ENCODE measurements at regions not wholly inside any gene's neighbourhood (a gene's known extent, or its start where the extent isn't known, plus 50 kb on each side); places are given as distances from the start of the nearest gene placed in this dataset.

DNA sequence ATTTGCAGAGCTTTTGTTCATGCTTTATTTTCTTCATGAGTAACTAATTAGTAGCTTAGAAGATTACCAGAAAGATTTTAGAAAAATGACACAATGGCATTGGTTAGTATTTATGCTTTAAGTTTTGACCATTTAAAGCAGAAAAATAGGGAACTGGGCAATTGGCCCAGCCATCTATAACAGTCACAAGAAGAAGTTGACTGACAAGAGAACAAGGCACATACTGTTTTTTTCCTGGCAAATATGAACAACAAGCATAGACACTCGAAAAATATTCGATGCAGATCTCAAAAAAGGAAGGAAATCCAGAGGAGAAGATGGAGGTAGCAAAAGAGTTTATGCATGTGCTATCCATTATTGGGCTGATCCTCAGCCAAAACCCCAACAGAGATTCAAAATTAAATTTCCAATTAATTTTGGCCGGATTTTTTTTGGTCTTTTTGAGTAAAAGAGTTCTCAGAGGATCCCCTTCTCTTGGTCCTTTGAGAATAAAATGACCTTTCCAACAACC is 200.8 kb upstream of the SLC35G4 start:
- no peak overlapping the region for H3K4me3 ChIP-seq (ENCODE audit: control insufficient read depth, low read depth, low read length)
- no peak for DNase-seq (ENCODE audit: low read depth)
- TF ChIP-seq, protein P1, sequence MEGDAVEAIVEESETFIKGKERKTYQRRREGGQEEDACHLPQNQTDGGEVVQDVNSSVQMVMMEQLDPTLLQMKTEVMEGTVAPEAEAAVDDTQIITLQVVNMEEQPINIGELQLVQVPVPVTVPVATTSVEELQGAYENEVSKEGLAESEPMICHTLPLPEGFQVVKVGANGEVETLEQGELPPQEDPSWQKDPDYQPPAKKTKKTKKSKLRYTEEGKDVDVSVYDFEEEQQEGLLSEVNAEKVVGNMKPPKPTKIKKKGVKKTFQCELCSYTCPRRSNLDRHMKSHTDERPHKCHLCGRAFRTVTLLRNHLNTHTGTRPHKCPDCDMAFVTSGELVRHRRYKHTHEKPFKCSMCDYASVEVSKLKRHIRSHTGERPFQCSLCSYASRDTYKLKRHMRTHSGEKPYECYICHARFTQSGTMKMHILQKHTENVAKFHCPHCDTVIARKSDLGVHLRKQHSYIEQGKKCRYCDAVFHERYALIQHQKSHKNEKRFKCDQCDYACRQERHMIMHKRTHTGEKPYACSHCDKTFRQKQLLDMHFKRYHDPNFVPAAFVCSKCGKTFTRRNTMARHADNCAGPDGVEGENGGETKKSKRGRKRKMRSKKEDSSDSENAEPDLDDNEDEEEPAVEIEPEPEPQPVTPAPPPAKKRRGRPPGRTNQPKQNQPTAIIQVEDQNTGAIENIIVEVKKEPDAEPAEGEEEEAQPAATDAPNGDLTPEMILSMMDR (conservative IDR thresholded peaks at IDR 0.05; ENCODE audit: control insufficient read depth, insufficient read depth, low read depth, low read length): no peak

DNA sequence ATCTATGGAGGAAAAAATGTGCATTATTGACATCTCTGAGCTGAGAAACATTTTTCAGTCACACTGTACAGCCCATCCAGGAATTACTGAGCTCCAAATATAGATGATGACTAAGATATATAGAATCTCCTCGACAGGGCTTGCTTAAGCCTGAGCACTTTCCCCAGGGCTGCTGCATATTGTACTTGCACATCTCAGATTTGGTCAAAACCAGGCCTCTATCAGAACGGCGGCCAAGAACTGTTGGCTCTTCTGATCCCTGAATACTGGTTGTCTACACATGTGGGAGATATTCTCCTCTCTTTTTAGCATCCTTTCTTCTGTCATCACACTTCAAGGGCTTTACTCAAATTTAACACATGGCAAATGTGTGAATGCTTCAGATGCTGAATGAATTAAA is 201.5 kb upstream of the SLC35G4 start:
- no peak overlapping the region for H3K4me3 ChIP-seq (ENCODE audit: control insufficient read depth, low read depth, low read length)
- TF ChIP-seq, protein P1 (conservative IDR thresholded peaks at IDR 0.05; ENCODE audit: control insufficient read depth, insufficient read depth, low read depth, low read length): no peak
- peak; percentile 32 for DNase-seq (ENCODE audit: low read depth)

DNA sequence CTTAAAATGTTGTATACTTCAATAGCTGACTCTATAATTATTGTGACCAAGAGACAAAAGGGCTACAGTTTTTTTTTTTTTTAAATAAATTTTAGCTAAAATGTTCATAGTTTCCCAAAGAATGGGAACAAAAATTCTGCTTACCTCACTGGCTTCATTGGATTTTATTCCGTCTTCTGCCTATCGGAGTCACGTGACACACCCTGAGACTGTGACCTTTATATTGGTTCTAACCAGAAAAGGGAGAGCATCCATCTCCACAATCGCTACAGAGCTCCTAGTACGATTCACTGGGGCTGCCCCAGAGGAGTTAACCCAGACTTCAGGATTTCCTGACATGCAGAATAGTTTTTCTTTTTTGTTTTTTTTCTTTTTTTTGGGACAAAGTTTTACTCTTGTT is 203.6 kb upstream of the SLC35G4 start:
- no peak overlapping the region for H3K4me3 ChIP-seq (ENCODE audit: control insufficient read depth, low read depth, low read length)
- no peak for DNase-seq (ENCODE audit: low read depth)
- TF ChIP-seq, protein P1 (conservative IDR thresholded peaks at IDR 0.05; ENCODE audit: control insufficient read depth, insufficient read depth, low read depth, low read length): no peak

DNA sequence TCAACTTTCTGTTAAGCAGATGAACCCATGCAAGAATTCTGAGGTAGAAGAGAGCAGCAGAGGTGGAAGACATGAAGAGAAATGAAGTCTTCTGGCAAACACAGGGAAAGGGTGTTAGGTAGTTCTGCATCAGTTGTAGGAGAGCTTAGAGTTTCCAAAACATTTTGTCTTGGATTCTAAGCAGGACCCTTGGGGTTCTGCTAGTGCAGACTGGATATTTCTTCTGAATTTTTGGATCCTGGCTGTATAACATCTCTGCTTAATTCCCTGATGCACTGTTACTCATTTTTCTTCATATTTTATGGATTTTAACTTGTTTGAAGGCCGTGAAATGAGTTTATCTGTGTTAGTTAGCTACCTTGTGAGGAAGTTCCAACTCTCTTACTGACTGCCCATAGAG is 208.7 kb upstream of the SLC35G4 start:
- no peak for DNase-seq (ENCODE audit: low read depth)
- TF ChIP-seq, protein P1 (conservative IDR thresholded peaks at IDR 0.05; ENCODE audit: control insufficient read depth, insufficient read depth, low read depth, low read length): no peak
- no peak overlapping the region for H3K4me3 ChIP-seq (ENCODE audit: control insufficient read depth, low read depth, low read length)

DNA sequence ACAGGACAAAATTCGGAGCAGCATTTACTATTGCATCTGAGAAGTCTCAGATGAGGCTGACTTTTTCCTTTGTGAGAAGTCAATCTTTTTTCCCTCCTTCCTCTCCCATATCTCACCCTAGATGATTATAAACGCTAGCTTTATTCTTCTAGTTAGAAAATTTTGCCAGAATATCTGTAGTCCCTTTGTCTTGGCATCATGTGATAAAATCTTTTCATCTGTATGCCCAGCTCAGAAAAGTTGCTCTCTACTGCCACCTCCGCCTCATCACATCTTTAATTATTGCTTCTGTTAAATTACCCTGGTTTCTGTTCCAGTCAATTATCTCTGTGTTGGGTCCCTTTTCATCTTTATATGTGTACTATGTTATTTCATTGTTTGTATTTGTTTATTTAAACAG is 210.8 kb upstream of the SLC35G4 start:
- TF ChIP-seq, protein P1 (conservative IDR thresholded peaks at IDR 0.05; ENCODE audit: control insufficient read depth, insufficient read depth, low read depth, low read length): peak; percentile 30
- no peak overlapping the region for H3K4me3 ChIP-seq (ENCODE audit: control insufficient read depth, low read depth, low read length)
- peak; percentile 13 for DNase-seq (ENCODE audit: low read depth)

DNA sequence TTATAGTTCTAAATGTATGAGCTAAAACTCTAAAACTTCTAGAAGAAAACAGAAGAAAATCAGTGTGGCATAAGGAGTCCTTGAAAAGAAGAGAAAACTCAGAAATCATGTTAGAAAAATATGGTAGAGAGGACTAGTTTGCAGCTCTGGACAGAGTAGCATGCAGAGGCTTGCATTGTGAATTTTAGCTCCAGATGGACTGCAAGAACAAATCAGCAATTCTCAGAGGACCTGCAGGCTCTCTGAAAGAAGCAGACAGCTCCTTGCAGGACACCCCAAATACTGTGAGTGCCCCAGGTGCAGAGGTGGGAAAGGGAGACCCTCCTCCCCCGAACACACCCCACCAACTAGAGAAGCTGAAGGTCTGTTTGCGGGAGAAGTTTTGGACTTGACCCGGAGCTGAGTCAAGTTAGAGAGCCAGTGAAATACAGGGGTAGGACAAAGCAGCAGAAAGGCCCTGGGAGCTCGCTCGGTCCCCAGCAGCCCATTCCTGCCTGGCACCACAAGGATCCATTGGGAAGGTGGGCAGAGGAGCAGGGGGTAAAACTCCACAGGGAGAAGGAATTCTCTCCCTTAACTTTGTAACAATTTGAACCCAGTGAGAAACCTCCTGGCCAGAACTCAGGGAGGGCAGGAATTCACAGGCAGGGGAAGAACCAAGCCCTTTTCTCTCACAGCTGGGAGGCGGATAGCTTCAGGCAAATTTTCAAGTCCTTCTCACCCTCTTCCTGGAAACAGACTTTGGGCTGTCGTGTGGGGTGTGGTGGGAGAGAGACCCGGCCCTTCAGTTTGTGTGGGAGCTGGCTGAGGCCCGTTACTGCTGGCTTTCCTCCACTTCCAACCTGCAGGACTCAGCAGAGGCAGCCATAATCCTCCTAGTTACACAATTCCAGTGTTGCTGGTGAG is 216.2 kb upstream of the SLC35G4 start:
- H3K4me3 ChIP-seq (ENCODE audit: control insufficient read depth, low read depth, low read length): no peak overlapping the region
- no peak for DNase-seq (ENCODE audit: low read depth)
- TF ChIP-seq, protein P1 (conservative IDR thresholded peaks at IDR 0.05; ENCODE audit: control insufficient read depth, insufficient read depth, low read depth, low read length): no peak
